HG02642 (cell line): ENCODE measurements at regions not wholly inside any gene's neighbourhood (a gene's known extent, or its start where the extent isn't known, plus 50 kb on each side); places are given as distances from the start of the nearest gene placed in this dataset.
"Not testable (repeated sequence)": the region's sequence is repeated elsewhere in the genome, so short reads cannot be mapped to it uniquely, and the experiment has no call there.

Experiments used
- ATAC-seq: cut with Tn5 transposase; IDR thresholded peaks from one replicate; pipeline ENCODE4 v1.9.1; 2021; ENCODE audit warnings: mild to moderate bottlenecking; ENCODE audit not compliant: unreplicated experiment, poor library complexity

DNA sequence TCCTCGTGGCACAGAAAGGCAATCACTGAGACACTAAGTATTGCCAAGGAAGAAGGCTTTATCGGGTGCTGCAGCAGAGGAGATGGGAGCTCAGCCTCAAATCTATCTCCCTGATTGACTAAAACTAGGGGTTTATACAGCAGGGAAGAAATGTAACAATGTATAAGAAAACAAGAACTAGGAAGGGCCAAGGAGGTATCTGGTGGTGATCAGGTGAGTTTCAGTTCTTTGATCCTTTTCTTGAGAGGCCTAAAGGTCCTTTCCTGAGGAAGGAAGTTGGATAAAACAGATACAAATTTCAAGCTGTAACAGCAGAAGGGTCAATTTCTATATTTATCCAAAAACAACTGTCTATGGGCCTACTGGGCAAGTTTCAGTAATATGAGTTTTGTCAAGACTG lies 212.4 kb downstream of the COPRS start:
- ATAC-seq = no peak

- no peak for ATAC-seq
Observed at GRCh38 chr17:31645351-31645750, 213.7 kb downstream of the COPRS start.

GRCh38 chr17:31631766-31632165 lies 227.3 kb downstream of the COPRS start:
- no peak for ATAC-seq

DNA sequence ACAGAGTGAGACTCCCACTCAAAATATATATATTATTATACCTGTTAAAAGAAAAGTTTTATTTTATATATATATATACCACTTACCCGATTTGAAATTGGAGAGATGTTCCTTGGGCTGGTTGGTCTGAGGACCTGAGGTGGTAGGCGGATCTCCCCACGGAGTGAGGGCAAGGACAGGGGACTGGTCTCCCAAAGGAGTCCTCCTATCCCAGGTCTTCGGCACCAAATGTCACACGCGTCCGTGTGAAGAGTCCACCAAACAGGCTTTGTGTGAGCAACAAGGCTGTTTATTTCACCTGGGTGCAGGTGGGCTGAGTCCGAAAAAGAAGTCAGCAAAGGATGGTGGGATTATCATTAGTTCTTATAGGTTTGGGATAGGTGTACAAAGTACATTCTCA lies 228.2 kb downstream of the COPRS start:
- not testable (repeated sequence) for ATAC-seq

GRCh38 chr17:31629696-31630470 lies 229.2 kb downstream of the COPRS start:
- ATAC-seq = no peak

GRCh38 chr17:31627960-31628359 lies 231.1 kb downstream of the COPRS start:
- ATAC-seq = no peak

GRCh38 chr17:31623990-31624389 lies 232.5 kb downstream of the RAB11FIP4 start:
- ATAC-seq = no peak

- ATAC-seq = no peak
Observed at GRCh38 chr17:31622500-31622899, 231.0 kb downstream of the RAB11FIP4 start.

DNA sequence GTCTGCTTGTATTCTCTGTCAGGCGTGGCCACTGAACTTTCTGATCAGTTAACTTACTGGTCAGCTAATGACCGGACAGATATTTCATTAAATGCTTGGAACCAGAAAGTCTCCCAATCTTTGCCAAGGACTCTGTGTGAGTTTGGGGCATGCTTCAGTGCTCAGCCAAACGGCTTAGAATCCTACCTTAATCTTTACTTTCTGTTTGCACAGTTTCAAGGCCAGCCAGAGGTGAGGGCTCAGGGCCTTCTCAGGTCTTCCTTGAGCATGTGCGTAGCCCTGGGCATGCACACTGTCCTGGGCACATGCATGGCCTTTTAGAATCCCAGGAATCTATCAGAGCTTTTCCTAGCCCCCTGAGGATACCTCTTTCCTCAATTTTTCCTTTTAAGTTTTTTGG lies 230.1 kb downstream of the RAB11FIP4 start:
- ATAC-seq = no peak

DNA sequence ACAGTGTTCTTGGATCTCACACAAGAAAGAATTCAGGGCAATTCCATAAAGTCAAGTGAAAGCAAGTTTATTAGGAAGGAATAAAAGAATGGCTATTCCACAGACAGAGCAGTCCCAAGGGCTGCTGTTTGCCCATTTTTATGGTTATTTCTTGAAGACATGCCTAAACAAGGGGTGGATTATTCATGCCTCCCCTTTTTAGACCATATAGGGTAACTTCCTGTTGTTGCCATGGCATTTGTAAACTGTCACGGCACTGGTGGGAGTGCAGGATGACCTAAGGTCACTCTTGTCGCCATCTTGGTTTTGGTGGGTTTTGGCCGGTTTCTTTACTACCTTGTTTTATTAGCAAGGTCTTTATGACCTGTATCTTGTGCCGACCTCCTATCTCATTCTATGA lies 219.6 kb downstream of the RAB11FIP4 start:
- not testable (repeated sequence) for ATAC-seq

GRCh38 chr17:31609996-31610910 lies 218.8 kb downstream of the RAB11FIP4 start:
- no peak for ATAC-seq

DNA sequence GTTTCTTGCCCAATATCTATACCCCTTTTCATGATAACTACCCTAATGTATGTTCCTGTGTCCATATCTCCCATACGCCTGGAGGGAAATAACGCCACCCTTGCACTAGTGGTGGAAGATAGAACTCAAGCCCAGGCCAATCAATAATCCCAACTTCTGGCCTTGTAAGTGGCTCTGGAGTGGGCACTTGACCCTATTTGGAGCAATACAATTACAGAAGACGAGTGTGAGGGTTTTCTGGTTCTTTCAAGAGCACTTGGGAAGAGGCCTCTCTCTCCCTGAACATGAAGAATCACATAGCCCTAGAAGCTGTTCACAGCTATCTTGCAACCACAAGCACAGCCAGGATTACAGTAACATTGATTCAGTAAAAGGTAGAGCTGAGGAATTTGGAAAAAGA lies 217.9 kb downstream of the RAB11FIP4 start:
- no peak for ATAC-seq

- no peak for ATAC-seq
Observed at GRCh38 chr17:31608659-31609254, 217.3 kb downstream of the RAB11FIP4 start.

DNA sequence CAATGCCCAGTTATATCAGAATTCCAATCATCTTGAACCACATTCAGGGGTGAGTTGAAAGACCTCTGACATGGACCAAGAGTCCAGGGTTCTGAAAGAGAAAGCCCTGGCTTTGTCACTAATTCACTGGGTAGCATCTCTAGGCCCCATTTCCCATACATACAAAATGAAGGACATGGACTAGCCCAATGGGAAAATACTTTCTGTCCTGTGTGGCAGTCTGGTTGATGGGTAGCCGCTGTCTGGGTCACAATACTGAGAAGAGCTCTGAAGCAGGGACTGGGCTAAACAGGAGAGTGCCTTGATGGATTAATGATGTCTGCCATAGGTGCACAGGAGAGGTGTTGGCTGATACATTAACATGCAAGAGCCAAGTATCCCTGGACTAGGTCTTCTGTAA lies 214.3 kb downstream of the RAB11FIP4 start:
- ATAC-seq = no peak

DNA sequence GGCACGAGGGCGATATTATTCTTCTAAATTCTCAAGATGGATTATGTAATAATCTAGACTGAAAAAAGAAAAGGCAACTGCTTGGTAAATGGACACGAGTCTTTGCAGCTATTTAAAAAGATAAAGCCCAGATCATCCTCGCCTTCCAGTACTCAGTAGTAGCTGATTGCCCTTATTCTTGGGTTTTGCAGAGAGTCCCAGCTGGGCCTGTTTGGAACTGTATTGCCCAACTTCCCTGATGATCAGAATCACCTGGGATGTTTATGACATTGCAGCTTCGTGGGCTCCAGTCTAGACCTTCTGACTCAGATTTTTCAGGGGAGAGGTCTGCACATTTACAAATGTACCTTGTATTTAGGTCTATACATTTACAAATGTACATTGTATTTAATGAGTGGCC lies 213.5 kb downstream of the RAB11FIP4 start:
- no peak for ATAC-seq

DNA sequence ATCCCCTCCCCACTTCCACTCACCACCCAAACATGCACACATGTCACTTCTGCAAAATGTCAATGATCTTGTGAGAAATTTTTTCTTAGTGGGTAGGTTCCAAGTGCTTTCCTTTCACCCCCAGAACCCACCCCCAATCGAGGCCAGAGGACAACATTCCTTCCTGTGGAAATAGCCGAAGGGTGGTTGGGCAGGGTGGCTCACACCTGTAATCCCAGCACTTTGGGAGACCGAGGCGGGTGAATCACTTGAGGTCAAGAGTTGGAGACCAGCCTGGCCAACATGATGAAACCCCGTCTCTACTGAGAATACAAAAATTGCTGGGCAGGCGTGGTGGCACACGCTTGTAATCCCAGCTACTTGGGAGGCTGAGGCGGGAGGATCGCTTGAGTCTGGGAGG lies 208.7 kb downstream of the RAB11FIP4 start:
- not testable (repeated sequence) for ATAC-seq

DNA sequence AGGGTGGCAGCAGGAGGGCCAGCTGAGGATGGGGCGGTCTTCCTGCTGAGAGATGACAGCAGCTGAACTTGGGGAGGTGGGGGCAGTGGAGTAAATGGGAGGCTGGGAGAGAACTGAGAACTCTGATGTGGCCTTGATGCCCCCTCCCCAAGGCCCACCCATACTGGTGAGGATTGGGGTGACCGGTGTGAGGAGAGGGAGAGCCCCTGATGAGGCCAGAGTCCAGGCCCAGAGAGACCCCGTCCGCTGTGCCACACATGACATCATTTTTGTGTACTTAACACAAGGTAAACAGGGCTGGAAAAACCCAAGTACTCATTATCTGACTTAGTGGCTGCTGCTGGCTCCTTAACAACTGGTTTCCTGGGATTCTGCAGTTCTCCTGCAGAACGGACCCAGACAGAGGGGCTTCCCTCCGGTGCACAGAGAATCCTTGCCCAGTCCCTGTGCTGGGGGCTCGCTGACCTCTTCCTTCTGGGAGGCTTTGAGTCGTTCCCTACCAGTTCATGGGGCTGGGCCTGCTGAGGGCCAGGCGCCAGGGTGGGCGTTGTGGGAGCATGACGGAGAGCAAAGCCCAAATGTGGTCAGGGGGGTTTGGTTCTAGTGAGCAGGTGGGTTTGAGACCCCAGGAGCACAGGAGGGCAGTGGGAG lies 207.6 kb downstream of the RAB11FIP4 start:
- no peak for ATAC-seq

DNA sequence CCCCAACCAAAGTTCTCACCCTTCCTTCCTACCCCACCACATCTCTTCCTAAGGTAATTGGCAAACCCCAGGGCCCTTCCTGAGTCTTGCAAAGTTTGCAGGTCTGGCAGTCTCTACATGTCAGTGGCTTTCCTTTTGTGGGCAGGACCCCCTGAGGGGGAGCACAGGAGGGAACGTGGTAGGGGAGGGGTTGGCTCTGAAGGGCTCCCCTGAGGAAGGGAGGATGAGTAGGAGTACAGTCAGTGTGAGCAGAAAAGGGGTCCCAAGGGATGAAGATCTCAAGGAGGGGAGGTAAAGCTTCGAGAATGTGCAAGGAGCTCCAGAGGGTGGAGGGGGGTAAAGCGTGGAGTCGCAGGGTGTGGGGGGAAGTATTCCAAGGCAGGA lies 206.9 kb downstream of the RAB11FIP4 start:
- ATAC-seq = no peak

GRCh38 chr17:31597646-31598398 lies 206.3 kb downstream of the RAB11FIP4 start:
- ATAC-seq = no peak
